GM19351 (cell line): ENCODE measurements at regions not wholly inside any gene's neighbourhood (a gene's known extent, or its start where the extent isn't known, plus 50 kb on each side); places are given as distances from the start of the nearest gene placed in this dataset.
A peak's percentile ranks its signal among the peaks of the same experiment; 100 is the strongest.
"Not testable (repeated sequence)": the region's sequence is repeated elsewhere in the genome, so short reads cannot be mapped to it uniquely, and the experiment has no call there.

Experiments
- ATAC-seq: cut with Tn5 transposase; IDR thresholded peaks from one replicate; pipeline ENCODE4 v1.9.1; 2021; ENCODE audit warnings: mild to moderate bottlenecking, moderate library complexity; ENCODE audit not compliant: unreplicated experiment

GRCh38 chr7:73176813-73177212, 91.0 kb upstream of the SPDYE9 start:
- ATAC-seq = not testable (repeated sequence)

- not testable (repeated sequence) for ATAC-seq
Observed at GRCh38 chr7:73175322-73175721, 89.5 kb upstream of the SPDYE9 start.

- not testable (repeated sequence) for ATAC-seq
Observed at GRCh38 chr7:73170902-73171301, 85.1 kb upstream of the SPDYE9 start.

- not testable (repeated sequence) for ATAC-seq
Observed at GRCh38 chr7:73170415-73170814, 84.6 kb upstream of the SPDYE9 start.

GRCh38 chr7:73166152-73166551, 80.3 kb upstream of the SPDYE9 start:
- not testable (repeated sequence) for ATAC-seq

GRCh38 chr7:73162680-73163079, 76.8 kb upstream of the SPDYE9 start:
- ATAC-seq = not testable (repeated sequence)

GRCh38 chr7:73161727-73162126, 75.9 kb upstream of the SPDYE9 start:
- ATAC-seq = not testable (repeated sequence)

GRCh38 chr7:73157169-73157661, 71.4 kb upstream of the SPDYE9 start:
- ATAC-seq = not testable (repeated sequence)

- ATAC-seq = not testable (repeated sequence)
Observed at GRCh38 chr7:73156510-73157168, 70.8 kb upstream of the SPDYE9 start.

- ATAC-seq = peak; percentile 94
Observed at GRCh38 chr7:73154586-73155038, 68.8 kb upstream of the SPDYE9 start.

GRCh38 chr7:73153921-73154585, 68.2 kb upstream of the SPDYE9 start:
- ATAC-seq = not testable (repeated sequence)

GRCh38 chr7:73148570-73148969, 62.7 kb upstream of the SPDYE9 start:
- not testable (repeated sequence) for ATAC-seq

GRCh38 chr7:73147681-73148080, 61.8 kb upstream of the SPDYE9 start:
- not testable (repeated sequence) for ATAC-seq

GRCh38 chr7:73143993-73144392, 58.2 kb upstream of the SPDYE9 start:
- ATAC-seq = not testable (repeated sequence)

- not testable (repeated sequence) for ATAC-seq
Observed at GRCh38 chr7:73137922-73138321, 52.1 kb upstream of the SPDYE9 start.
